SU-DHL-6 (cell line): ENCODE measurements at regions not wholly inside any gene's neighbourhood (a gene's known extent, or its start where the extent isn't known, plus 50 kb on each side); places are given as distances from the start of the nearest gene placed in this dataset.

Experiments used
- EZH2phosphoT487 ChIP-seq: fragments of 200-600 bp; sonication (generic), shearing (Covaris generic); conservative IDR thresholded peaks from 2 replicates; pipeline ENCODE4 v1.6.1; 2018; ENCODE audit warnings: mild to moderate bottlenecking, antibody characterized with exemption, low read length, moderate library complexity, mixed read lengths
- TF ChIP-seq, protein P1 (sequence below): fragments of 200-600 bp; sonication (generic); IDR thresholded peaks from one replicate; pipeline ENCODE4 v1.5.1; 2017; ENCODE audit warnings: antibody characterized with exemption, mild to moderate bottlenecking, low read length, moderate library complexity; ENCODE audit not compliant: insufficient read depth, poor library complexity, severe bottlenecking

DNA sequence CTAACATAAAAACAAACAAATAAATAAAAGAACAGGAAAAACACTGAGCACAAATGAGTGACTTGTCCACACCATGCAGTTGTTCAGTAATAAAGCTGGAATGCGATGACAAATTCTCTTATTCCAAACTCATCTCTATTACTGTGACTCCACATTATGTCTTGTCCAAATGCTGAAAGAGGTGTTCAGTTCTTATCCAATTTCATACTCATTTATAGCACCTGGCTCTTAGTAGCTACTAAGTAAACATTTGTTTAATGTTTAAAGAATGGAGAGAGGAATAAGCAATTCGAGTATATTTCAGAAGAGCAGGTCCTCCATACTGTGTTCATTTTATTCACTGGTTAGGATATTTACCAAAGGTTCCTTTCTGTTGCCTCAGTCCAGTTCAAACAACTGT, 439.0 kb upstream of the JAG1 start:
- TF ChIP-seq, protein P1, sequence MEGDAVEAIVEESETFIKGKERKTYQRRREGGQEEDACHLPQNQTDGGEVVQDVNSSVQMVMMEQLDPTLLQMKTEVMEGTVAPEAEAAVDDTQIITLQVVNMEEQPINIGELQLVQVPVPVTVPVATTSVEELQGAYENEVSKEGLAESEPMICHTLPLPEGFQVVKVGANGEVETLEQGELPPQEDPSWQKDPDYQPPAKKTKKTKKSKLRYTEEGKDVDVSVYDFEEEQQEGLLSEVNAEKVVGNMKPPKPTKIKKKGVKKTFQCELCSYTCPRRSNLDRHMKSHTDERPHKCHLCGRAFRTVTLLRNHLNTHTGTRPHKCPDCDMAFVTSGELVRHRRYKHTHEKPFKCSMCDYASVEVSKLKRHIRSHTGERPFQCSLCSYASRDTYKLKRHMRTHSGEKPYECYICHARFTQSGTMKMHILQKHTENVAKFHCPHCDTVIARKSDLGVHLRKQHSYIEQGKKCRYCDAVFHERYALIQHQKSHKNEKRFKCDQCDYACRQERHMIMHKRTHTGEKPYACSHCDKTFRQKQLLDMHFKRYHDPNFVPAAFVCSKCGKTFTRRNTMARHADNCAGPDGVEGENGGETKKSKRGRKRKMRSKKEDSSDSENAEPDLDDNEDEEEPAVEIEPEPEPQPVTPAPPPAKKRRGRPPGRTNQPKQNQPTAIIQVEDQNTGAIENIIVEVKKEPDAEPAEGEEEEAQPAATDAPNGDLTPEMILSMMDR, result no peak
- TF ChIP-seq EZH2phosphoT487, result no peak
